BLaER1 treated with 17β-estradiol and CSF1 and Interleukin-3, amounts not matched to agents 10 nM and 100 nM (cell line): ENCODE measurements at regions not wholly inside any gene's neighbourhood (a gene's known extent, or its start where the extent isn't known, plus 50 kb on each side); places are given as distances from the start of the nearest gene placed in this dataset.

Experiments used
- H3K27ac ChIP-seq, 11 experiments: shearing (Covaris generic); formaldehyde crosslinking; 2 replicates each; pipeline ENCODE4 v1.8.1; 2022
- H3K27me3 ChIP-seq, 11 experiments: shearing (Covaris generic); formaldehyde crosslinking; 2 replicates each; pipeline ENCODE4 v1.8.1; 2022
- H3K36me3 ChIP-seq, 11 experiments: shearing (Covaris generic); formaldehyde crosslinking; 2 replicates each; pipeline ENCODE4 v1.8.1; 2022
- H3K4me1 ChIP-seq, 10 experiments: shearing (Covaris generic); formaldehyde crosslinking; 2 replicates each; pipeline ENCODE4 v1.8.1; 2022
- H3K4me2 ChIP-seq, 11 experiments: shearing (Covaris generic); formaldehyde crosslinking; 2 replicates each; pipeline ENCODE4 v1.8.1; 2022
- H3K4me3 ChIP-seq, 10 experiments: shearing (Covaris generic); formaldehyde crosslinking; 2 replicates each; pipeline ENCODE4 v1.8.1; 2022
- H3K9ac ChIP-seq, 11 experiments: shearing (Covaris generic); formaldehyde crosslinking; 2 replicates each; pipeline ENCODE4 v1.8.1; 2022
- H3K9me3 ChIP-seq, 11 experiments: shearing (Covaris generic); formaldehyde crosslinking; replicated peaks in 1 of 11; 2 replicates each; pipeline ENCODE4 v1.8.1; 2022
- H4K20me1 ChIP-seq, 11 experiments: shearing (Covaris generic); formaldehyde crosslinking; 2 replicates each; pipeline ENCODE4 v1.8.1; 2022
- Cebpa-rat ChIP-seq, 11 experiments: shearing (Covaris generic); IDR thresholded peaks; 2 replicates each; pipeline ENCODE4 v1.8.1; 2022

DNA sequence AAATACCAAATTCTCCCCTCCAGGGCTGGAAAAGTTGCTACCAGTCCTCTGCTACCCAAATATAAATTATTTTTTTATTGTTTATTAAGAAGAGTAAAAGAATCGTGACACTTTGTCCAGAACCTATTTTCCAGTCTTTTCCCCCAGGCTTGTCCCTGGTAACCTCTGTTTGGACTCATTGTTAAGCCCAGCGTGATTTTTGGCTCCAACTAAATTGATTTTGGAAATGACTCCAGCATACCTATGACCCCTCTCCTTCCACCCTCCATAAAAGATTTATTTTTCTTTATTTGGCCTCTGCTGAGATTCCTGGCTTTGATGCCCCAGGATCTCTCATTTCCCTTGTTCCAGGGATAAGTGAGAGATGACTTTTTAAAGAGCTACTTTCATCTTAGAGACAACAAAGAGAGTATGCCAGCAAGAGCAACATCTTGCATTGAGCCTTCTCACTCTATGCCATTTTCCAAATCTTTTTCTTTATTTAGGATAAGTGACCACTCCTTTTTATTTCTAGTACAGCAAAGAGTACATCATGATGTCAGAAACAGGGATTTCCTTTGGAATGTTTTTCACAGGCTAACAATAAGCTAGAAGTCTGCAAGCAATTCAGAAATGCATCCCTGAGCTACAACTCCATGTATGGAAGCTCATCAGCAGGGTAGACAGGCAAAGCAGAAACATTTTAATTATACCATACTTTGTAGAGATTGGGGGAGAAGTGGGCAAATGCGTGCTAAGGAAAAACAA is 75.8 kb downstream of the DAD1 start:
- no peak for TF ChIP-seq Cebpa-rat (IDR thresholded peaks at IDR 0.05)
- peak overlapping the region in 6 of 11 experiments; percentile 13 to 46 (median 34); a peak in 9 of 22 replicates for H3K27ac ChIP-seq
- peak overlapping the region; percentile 17 to 68 (median 24); a peak in 18 of 22 replicates for H3K4me2 ChIP-seq
- H3K9me3 ChIP-seq, result no peaks in the 10 kb centered on the region; a peak in 1 of 22 replicates
- H3K4me1 ChIP-seq, result peaks cover 58 to 97% (median 91%) of the 10 kb centered on the region in 10 experiments
- peaks cover 0 to 100% (median 0%) of the 10 kb centered on the region in 11 experiments; a peak in 8 of 22 replicates for H4K20me1 ChIP-seq
- peaks cover 0 to 100% (median 60%) of the 10 kb centered on the region in 11 experiments; a peak in 14 of 22 replicates for H3K36me3 ChIP-seq
- no peak overlapping the region for H3K4me3 ChIP-seq
- 0 out of 22 replicates have a peak overlapping the region, but pooled peaks of 1 of the 11 experiments have one; percentile 14 for H3K9ac ChIP-seq
- H3K27me3 ChIP-seq, result no peaks in the 10 kb centered on the region

DNA sequence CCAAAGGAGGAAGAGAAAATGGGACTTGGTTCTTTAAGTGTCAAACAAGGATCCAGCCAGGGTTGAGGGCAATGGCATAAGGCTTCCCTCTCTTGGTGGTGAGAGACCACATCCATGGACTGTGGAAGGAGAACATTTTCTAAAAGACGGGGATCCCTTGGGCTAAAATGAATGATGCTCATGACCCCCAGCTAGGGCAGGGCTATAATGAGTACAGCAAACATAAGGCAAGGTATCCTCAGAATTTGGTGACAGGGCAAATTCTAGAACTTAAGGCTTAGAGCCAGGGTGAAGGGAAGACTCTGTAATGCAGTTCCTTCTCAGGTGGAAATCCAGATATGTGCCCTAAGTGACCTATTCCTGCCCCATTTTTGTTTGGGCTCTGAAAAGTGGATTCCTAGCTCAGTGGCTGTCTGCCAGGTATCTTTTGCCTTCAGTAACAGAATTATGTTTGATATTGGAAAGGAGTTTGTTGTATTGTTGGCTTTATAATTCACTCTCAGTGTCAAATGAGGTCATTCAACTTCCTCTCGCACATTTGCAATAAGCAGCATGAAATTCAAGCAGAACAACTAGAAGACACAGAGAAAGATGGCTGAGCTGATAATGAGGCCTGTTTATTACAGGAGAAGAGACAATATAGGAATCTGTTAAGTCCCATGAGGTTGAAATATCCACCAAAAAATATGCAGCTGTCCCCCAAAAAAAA is 76.8 kb downstream of the DAD1 start:
- Histone ChIP-seq H3K4me3 (no peak overlapping the region), H3K4me2 (peak overlapping the region; percentile 17 to 68 (median 36); a peak in 21 of 22 replicates), H3K27me3 (no peaks in the 10 kb centered on the region), H3K27ac (peak overlapping the region in 8 of 11 experiments; percentile 1 to 46 (median 20); a peak in 11 of 22 replicates), H3K9ac (no peak overlapping the region), H3K36me3 (peaks cover 0 to 100% (median 59%) of the 10 kb centered on the region in 11 experiments; a peak in 14 of 22 replicates), H3K9me3 (no peaks in the 10 kb centered on the region; a peak in 1 of 22 replicates), H4K20me1 (peaks cover 0 to 100% (median 0%) of the 10 kb centered on the region in 11 experiments; a peak in 7 of 22 replicates), H3K4me1 (peaks cover 59 to 94% (median 85%) of the 10 kb centered on the region in 10 experiments)
- no peak for TF ChIP-seq Cebpa-rat (IDR thresholded peaks at IDR 0.05)

DNA sequence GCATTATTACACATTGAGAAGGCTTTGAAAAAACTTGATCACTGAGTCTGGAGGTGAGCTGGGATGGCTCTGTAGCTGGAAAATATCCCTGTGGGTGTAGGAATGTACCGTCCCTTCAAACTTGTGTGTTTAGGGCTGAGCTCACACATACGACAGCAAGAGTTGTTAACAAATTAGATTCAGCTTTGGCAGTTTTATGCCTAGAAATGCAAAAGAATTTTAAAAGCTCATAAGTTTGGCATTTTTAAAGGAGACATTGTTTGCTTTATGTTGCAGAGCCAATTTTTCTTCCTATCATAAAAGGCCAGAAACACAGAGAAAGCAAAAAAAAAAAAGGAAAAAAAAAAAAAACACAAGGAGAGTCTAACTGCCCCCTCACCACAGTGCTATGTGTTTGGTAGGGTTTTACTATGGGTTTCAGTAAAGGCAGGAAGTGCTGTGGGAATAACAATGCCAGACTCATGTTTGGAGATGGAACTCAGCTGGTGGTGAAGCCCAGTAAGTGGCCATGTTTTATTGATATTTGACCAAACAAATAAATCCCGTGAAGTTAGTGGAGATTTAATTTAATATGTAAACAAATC is 78.4 kb downstream of the DAD1 start:
- peaks cover 0 to 100% (median 0%) of the 10 kb centered on the region in 11 experiments; a peak in 6 of 22 replicates for H4K20me1 ChIP-seq
- H3K9me3 ChIP-seq, result no peaks in the 10 kb centered on the region; a peak in 1 of 22 replicates
- peak overlapping the region in 8 of 11 experiments; percentile 1 to 80 (median 52); a peak in 13 of 22 replicates for H3K4me2 ChIP-seq
- peak overlapping the region in 9 of 11 experiments; percentile 23 to 53 (median 44); a peak in 14 of 22 replicates for H3K27ac ChIP-seq
- H3K4me3 ChIP-seq, result no peak overlapping the region
- no peaks in the 10 kb centered on the region for H3K27me3 ChIP-seq
- peaks cover 60 to 94% (median 82%) of the 10 kb centered on the region in 10 experiments for H3K4me1 ChIP-seq
- peaks cover 0 to 100% (median 56%) of the 10 kb centered on the region in 11 experiments; a peak in 14 of 22 replicates for H3K36me3 ChIP-seq
- 0 out of 22 replicates have a peak overlapping the region, but pooled peaks of 1 of the 11 experiments have one; percentile 17 for H3K9ac ChIP-seq
- TF ChIP-seq Cebpa-rat (IDR thresholded peaks at IDR 0.05), result no peak

DNA sequence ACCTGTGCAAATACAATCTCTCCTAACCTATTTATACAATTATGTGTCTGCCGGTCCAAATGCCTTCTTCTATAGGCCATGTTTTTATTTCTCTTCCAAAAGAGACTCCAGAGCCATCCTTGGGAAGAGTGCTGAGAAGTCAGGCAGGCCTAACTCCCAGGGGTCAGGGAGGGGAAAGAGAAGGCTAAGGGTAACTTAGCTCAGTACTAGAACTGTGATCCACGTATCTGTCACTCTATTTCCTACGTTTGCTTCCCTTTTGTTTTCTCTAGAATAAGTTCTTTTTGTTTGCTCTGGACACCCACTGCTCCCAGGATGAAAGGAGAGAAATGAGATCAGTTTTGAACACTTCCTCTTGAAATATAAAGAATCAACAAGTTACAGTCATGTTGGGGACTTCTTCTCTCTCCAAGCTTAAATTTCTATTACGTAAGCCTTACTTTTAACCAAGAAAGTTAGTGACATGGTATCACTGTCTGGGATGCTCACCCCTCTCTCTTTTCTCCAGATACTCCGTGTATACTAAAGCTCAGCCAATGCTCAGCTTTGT is 79.2 kb downstream of the DAD1 start:
- Histone ChIP-seq H3K9me3 (no peaks in the 10 kb centered on the region; a peak in 1 of 22 replicates), H3K4me3 (no peak overlapping the region), H3K27ac (peak overlapping the region in 10 of 11 experiments; percentile 0 to 53 (median 43); a peak in 17 of 22 replicates), H3K27me3 (no peaks in the 10 kb centered on the region), H3K4me2 (peak overlapping the region; percentile 1 to 80 (median 36); a peak in 19 of 22 replicates), H3K4me1 (peaks cover 67 to 94% (median 82%) of the 10 kb centered on the region in 10 experiments), H3K9ac (peak overlapping the region in 4 of 11 experiments; percentile 5 to 24 (median 12); a peak in 1 of 22 replicates), H4K20me1 (peaks cover 0 to 100% (median 0%) of the 10 kb centered on the region in 11 experiments; a peak in 6 of 22 replicates), H3K36me3 (peaks cover 0 to 100% (median 56%) of the 10 kb centered on the region in 11 experiments; a peak in 14 of 22 replicates)
- TF ChIP-seq Cebpa-rat (IDR thresholded peaks at IDR 0.05), result no peak

DNA sequence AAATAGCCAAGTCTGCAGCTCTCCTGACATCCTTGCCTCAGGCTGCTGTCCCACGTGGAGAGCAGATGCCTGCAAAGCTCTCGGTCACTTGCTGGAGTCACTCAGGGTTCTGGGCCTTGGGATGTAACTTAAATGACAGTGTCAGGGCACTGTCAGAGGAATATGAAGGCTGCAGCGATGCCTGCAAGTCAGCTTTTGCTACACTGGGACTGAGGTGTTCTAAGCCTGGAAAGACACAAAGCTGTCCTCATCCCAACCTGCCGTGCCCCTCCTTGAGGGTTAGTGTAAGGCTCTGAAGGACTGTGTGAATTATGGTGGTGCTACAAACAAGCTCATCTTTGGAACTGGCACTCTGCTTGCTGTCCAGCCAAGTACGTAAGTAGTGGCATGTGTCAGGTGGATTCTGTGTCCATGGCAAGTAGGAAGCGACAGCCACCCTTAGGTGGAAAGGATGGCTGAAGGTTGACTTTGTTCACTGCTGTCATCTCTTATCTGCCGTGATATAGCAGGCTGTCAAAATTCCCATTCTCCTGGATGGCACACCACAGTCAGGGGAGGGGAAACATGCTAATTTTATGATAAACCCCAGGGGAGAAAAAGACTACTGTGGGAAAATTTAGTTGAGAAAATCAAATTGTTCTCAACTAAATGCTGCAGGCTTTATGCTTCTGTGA is 79.9 kb downstream of the DAD1 start:
- no peak overlapping the region for H3K4me3 ChIP-seq
- H3K4me2 ChIP-seq, result peak overlapping the region; percentile 1 to 80 (median 36); a peak in 21 of 22 replicates
- H3K9me3 ChIP-seq, result no peaks in the 10 kb centered on the region; a peak in 1 of 22 replicates
- peak overlapping the region in 2 of 11 experiments; percentile 0 to 24; a peak in 2 of 22 replicates for H3K9ac ChIP-seq
- peak overlapping the region in 9 of 11 experiments; percentile 0 to 53 (median 44); a peak in 14 of 22 replicates for H3K27ac ChIP-seq
- no peak for TF ChIP-seq Cebpa-rat (IDR thresholded peaks at IDR 0.05)
- peaks cover 67 to 93% (median 80%) of the 10 kb centered on the region in 10 experiments for H3K4me1 ChIP-seq
- peaks cover 0 to 100% (median 58%) of the 10 kb centered on the region in 11 experiments; a peak in 14 of 22 replicates for H3K36me3 ChIP-seq
- peaks cover 0 to 100% (median 0%) of the 10 kb centered on the region in 11 experiments; a peak in 6 of 22 replicates for H4K20me1 ChIP-seq
- no peaks in the 10 kb centered on the region for H3K27me3 ChIP-seq

DNA sequence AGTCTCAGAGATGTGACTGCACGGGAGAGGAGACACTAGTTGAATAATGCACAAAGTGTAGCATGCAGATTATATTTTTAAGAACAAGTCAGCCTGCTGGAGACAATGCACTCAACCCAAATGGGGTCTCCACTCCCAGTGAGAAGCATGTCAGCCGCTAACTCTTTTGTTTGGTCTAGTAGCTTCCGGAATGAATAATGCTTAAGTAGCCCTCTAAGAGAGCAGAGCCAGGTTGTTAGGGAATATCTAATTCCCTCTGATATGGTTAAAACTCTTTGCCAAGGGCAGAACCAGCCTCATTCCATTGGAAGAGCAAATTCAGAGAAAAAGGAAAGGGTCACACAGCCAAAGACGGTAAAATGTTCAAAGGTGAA is 80.4 kb downstream of the DAD1 start:
- peak overlapping the region in 1 of 11 experiments; percentile 0; a peak in 1 of 22 replicates for H3K9ac ChIP-seq
- H3K27ac ChIP-seq, result peak overlapping the region in 4 of 11 experiments; percentile 0 to 39 (median 16); a peak in 1 of 22 replicates
- H3K36me3 ChIP-seq, result peaks cover 0 to 100% (median 59%) of the 10 kb centered on the region in 11 experiments; a peak in 14 of 22 replicates
- H3K4me3 ChIP-seq, result no peak overlapping the region
- H4K20me1 ChIP-seq, result peaks cover 0 to 100% (median 0%) of the 10 kb centered on the region in 11 experiments; a peak in 6 of 22 replicates
- H3K27me3 ChIP-seq, result no peaks in the 10 kb centered on the region
- peaks cover 67 to 90% (median 76%) of the 10 kb centered on the region in 10 experiments for H3K4me1 ChIP-seq
- no peak for TF ChIP-seq Cebpa-rat (IDR thresholded peaks at IDR 0.05)
- H3K9me3 ChIP-seq, result no peaks in the 10 kb centered on the region; a peak in 1 of 22 replicates
- peak overlapping the region in 10 of 11 experiments; percentile 9 to 80 (median 43); a peak in 16 of 22 replicates for H3K4me2 ChIP-seq

DNA sequence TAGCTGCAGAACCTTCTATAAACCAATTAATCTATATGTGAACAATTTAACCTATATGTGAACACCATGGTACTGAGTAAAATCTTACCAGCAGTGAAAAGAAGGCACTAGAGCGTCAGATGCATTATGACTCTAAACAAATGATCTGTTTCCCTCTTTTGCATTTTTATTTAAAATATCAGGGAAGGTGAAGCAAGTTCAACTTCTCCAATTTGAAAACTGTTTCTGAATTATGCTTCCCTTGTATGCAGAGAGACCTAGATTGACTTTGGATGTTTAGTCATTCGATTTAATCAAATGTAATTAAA is 80.9 kb downstream of the DAD1 start:
- peak overlapping the region in 1 of 11 experiments; percentile 39; a peak in 1 of 22 replicates for H3K27ac ChIP-seq
- peaks cover 62 to 90% (median 71%) of the 10 kb centered on the region in 10 experiments for H3K4me1 ChIP-seq
- H3K4me2 ChIP-seq, result peak overlapping the region in 8 of 11 experiments; percentile 6 to 80 (median 29); a peak in 8 of 22 replicates
- peaks cover 0 to 100% (median 0%) of the 10 kb centered on the region in 11 experiments; a peak in 7 of 22 replicates for H4K20me1 ChIP-seq
- no peak for TF ChIP-seq Cebpa-rat (IDR thresholded peaks at IDR 0.05)
- no peaks in the 10 kb centered on the region for H3K9me3 ChIP-seq
- no peak overlapping the region for H3K4me3 ChIP-seq
- no peak overlapping the region for H3K9ac ChIP-seq
- no peaks in the 10 kb centered on the region for H3K27me3 ChIP-seq
- peaks cover 0 to 100% (median 61%) of the 10 kb centered on the region in 11 experiments; a peak in 14 of 22 replicates for H3K36me3 ChIP-seq
